ENCODE measurements at regions not wholly inside any gene's neighbourhood (a gene's known extent, or its start where the extent isn't known, plus 50 kb on each side); places are given as distances from the start of the nearest gene placed in this dataset.
"Not testable (repeated sequence)": the region's sequence is repeated elsewhere in the genome, so short reads cannot be mapped to it uniquely, and the experiment has no call there.

DNA sequence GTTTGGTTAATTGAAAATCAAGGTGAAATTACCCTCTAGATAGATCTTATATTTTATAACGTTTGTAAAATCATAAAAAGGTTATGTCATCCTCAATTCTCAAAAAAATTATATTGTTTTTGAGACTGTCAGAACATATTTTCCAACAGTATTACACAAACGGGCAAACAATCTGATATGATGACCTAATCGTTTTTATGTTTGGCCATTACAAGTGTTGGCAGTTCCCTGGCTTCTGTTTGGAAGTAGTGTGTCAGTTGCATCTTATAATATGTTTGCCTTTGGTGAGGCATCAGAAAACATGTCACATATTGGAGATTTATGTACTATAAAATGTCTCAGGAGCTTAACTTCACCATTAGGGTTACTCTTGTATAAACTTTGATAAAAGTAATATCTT is 308.1 kb upstream of the EPHA7 start:
- no peak for DNase-seq (ENCODE audit: low read depth in 4 of 4, low spot score in 3 of 4)

DNA sequence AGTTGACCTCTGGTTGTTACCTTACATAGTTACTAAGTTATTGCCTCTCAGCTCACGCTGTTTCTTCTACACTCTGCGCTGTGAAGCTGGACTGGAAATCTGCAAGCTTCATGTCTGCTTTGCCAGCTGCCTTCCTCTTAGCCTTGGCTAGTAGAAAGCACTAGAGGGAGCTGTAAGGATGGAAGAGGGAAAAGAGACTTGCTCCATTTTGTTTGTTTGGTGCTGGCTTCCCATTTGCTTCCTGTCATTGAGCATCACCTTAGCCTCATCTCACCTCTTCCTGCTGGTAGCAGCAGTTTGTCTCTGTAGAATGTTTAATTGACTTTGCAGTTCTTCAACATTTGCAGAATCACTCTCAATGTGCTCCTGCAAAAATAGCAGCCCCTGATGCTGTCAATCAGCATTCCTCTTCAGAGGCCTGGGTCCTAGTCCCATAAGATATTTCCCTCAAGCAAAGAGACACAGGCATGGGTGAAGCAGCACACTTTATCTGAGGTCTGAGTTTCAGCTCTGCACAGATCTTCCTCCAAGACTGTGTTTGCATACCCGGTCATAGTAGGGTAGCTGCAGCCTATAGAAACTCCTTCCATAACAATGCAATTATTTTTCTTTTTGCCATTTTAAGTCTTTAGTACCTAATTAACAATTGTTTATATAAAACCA is 302.2 kb upstream of the EPHA7 start:
- DNase-seq (ENCODE audit: low read depth in 4 of 4, low spot score in 3 of 4) = no peak

DNA sequence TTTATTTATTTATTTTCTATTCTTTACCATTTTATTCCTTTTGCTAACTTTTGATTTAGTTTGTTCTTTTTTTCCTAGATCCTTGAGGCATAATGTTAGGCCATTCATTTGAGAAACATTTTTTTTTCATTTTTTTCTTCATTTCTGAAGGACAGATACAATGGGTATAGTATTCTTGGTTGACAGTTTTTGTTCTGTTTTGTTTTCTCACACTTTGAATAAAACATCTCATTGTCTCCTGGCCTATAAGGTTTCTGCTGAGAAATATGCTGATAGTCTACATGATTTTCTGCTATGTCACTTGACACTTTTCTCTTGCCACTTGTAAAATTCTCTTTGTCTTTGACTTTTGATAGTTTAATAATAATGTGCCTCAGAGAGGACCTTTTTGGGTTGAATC is 294.6 kb upstream of the EPHA7 start:
- no peak for DNase-seq (ENCODE audit: low read depth in 4 of 4, low spot score in 3 of 4)

DNA sequence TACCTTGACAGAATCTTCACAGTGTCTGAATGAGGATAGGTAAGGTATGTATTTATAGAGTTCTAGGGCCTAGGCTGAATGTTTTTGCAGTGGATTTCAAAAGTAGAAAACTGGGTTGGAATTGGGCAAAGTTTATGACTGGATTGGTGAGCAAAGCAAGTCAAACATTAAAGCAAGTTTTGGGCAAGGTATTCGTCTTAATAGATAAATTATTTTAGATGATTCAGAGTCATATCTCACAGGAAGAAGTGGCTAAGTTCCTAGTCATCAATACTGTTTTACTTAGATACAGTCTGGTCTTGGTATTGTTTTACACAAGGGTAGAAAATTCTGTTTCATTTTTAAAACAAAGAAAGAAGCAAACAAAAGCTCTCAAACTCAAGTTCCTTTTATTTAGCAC is 284.1 kb upstream of the EPHA7 start:
- DNase-seq (ENCODE audit: low read depth in 4 of 4, low spot score in 3 of 4) = no peak

DNA sequence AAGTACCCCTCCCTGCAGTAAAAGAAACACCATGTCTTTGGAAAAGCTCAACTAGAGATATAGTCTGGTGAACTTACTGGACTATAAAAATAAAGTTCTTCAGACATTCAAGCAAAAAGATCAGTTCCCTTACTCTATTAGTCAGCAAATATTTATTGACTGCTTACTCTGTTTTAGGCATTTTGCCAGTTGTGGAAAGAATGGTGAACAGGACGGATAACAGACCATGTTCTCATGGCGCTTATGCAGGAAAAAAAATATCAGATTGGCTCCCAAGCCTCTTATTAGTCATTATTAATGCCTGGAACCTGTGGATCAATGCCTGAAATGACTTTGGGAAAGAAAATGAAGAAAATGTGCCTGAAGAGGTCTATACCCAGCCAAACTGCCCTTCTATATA is 282.2 kb upstream of the EPHA7 start:
- DNase-seq (ENCODE audit: low read depth in 4 of 4, low spot score in 3 of 4) = no peak

DNA sequence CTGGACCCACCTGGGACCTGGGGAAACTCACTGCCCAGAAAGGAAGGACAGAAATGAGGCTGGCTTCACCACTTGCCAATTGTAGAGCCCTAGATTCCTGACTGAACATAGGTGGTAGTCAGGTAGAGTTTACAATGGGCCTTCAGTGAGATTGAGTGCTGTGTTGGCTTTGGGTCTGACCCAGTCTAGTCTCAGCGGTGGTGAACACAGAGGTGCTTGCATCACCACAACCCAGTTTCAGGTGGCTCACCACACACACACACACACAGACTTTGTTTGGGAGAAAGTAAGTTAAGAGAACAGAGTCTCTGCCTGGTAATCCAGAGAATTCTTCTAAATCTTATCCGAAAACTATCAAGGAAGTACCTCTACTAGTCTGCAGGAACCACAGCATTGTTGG is 266.1 kb upstream of the EPHA7 start:
- DNase-seq (ENCODE audit: low read depth in 4 of 4, low spot score in 3 of 4) = no peak

DNA sequence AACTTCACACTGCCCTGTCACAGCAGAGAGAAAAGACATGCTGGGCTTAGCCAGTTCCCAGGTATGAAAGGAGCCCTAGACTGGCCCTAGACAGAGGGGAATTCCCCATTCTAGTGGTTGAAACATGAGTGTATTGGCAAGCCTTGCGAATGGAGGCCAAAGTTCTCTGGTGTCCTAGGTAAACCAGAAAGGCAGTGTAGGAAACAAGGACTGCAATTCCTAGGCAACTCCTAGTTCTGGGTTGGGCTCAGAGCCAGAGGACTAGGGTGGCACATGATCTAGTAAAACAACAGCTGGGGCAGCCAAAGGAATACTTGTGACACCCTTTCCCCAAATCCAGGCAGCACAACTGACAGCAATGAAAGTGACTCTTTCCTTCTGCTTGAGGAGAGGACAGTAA is 265.0 kb upstream of the EPHA7 start:
- DNase-seq (ENCODE audit: low read depth in 4 of 4, low spot score in 3 of 4) = no peak

DNA sequence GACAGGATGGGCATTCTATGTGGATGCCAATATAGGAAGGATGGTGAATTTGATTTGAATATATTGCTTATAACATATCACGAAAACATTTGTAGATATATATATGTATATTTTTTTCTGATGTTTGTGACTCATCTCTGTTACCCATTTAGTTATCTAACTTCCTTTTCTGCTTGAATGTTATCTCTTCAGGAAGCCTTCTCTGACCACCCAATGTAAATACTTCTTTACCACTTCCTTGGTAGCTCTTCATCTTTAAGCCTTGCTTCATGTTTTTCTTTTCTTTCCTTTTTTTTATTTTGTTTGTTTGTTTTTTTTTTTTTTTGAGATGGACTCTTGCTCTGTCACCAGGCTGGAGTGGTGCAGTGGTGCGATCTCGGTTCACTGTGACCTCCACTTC is 260.5 kb upstream of the EPHA7 start:
- DNase-seq (ENCODE audit: low read depth in 4 of 4, low spot score in 3 of 4) = no peak

DNA sequence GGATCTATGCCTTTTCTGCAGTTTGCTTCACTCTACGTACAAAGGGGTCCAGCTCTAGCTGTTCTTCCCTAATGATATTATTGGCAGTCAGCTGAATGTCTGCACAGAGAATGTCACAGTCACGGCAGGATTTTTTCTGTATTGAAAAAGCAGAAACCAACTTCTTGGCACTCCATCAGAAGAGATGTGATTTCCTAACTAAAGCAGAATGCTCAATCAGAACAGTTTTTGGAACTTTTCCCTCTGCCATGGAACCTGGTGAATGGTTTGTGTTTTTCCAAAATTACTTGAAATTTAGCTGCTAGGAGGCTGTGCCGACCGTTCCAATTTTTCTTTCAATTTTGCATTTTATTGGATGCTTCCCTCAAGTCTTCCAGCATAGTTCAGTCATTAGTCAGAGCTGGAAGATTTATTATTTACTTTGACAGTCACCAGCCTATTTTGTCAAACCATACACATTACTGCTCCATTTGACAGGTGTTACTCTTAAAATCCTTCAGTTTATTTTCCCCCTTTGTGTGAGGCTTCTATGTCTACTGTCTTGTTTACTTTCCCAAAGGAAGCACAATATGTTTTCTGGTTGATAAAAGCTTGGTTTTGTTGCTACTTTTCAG is 259.6 kb upstream of the EPHA7 start:
- no peak for DNase-seq (ENCODE audit: low read depth in 4 of 4, low spot score in 3 of 4)

DNA sequence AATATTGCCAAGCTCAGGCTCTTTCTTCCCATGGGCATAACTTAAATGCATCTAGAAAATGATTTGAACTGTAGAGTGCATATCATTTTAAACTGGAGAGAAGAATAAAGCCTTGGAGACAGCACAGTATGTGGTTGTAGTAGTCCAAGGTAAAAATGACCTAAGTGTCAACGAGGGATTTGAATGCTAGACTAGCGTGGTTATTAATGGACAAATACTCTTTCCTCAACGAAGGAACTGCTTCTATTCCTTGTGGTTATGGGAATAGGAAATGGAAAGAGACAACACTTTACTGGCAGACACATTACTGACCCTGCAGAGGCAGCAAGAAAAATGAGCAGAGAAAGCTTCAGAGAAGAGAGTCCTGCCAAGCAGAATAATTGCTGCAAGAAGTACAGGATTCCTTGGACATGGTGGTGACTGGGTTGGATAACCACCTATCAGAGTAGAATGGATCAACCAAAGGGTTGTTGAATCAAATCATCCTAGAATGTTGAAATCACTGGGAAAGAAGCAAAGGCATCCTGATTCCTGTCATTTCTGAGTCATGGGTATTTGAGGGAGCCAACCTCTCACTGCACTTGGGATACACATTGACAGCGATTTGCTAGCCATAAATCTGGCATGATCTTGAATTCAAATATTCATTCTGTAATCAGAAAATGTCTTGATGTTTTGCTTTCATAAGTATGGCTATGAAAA is 258.1 kb upstream of the EPHA7 start:
- DNase-seq (ENCODE audit: low read depth in 4 of 4, low spot score in 3 of 4) = no peak

DNA sequence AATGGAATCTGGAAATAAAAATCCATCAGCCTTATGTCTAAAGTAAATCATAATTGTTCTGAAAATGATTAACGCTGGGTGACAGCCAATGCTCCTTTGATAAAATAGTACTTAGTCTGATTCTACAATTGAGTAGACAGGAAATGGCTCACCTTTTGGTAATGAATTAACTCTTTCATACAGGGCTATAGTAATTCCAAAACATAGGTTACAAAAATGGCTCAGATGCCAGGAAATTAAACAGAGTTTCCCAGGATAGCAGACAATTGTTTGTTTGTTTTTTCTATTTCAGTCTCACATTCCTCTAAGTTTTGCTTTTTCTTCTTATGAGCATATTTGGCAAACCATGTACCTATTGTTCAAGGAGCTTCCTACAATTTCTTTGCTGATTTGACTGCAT is 257.2 kb upstream of the EPHA7 start:
- DNase-seq (ENCODE audit: low read depth in 4 of 4, low spot score in 3 of 4) = no peak

DNA sequence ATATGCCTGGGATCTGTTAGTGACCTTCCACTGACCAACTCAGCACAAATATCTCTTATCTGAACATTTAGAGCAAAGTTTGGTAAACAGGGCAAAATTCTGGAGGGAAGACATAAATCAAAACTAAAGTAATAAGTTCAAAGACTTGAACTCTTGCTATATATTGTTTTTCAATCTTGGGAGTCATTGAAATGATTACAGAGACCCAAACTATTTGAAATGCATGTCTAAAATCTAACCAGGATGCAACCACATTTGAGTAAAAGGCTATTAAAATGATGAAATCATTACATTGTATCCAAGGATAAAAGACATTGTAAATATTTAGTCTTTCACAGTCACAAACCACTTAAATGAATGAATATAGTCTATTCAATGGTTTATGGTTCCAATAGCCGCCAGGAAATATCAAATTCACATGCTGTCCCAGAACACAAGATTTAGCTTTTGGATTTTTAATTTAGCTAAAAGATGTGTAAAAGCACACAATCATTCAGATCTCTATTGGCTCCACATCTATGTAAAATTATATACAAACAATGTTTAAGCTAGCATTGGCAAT is 256.6 kb upstream of the EPHA7 start:
- DNase-seq (ENCODE audit: low read depth in 4 of 4, low spot score in 3 of 4) = no peak

DNA sequence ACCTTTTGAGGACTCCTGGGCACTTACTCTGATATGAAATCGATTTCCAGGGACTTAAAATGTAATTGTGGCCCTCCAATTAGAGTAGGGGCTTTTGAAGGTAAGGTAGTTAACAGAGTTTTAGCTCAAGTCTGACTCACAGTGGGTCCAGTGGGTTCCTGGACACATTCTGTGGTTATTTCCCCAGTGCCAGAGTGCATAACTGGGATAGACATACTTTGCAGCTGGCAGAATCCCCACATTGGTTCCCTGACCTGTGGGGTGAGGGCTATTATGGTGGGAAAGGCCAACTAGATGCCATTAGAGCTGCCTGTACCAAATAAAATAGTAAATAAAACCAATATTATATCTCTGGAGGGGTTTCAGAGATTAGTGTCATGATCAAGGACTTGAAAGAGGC is 243.8 kb upstream of the EPHA7 start:
- no peak for DNase-seq (ENCODE audit: low read depth in 4 of 4, low spot score in 3 of 4)

DNA sequence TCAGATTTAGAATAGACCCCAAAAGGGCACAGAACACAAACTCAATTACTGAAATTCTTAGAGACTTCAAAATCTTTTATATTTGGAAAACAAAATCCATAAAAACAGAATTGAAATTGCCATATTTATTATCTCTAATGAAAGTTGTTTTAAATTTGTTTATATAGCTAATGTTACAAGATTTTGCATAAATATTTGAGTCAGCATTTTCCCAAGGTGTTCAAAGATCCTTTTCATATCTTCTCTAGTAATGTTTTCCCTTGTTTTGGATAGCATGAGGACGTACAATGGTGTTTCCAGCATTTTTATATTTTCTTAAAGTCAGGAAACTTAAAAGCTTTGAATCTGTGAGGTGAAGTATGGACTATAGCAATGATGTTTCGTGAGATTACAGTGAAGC is 235.2 kb upstream of the EPHA7 start:
- no peak for DNase-seq (ENCODE audit: low read depth in 4 of 4, low spot score in 3 of 4)

DNA sequence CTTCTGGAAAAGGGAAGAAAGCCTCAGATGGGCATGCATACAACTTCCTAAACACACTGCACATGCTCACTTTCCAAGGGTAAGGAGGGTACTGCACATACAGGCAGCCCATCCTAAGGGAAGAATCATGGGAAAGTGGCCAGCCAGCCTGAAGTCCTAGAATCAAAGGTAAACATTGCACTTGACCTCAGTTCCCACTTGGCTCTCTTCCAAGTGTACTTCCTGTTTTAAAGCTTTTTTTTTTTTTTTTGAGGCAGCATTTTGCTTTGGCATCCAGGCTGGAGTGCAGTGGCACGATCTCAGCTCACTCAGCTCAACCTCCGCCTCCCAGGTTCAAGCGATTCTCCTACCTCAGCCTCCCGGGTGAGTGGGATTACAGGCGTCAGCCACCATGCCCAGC is 225.3 kb upstream of the EPHA7 start:
- DNase-seq (ENCODE audit: low read depth in 4 of 4, low spot score in 3 of 4) = no peak

DNA sequence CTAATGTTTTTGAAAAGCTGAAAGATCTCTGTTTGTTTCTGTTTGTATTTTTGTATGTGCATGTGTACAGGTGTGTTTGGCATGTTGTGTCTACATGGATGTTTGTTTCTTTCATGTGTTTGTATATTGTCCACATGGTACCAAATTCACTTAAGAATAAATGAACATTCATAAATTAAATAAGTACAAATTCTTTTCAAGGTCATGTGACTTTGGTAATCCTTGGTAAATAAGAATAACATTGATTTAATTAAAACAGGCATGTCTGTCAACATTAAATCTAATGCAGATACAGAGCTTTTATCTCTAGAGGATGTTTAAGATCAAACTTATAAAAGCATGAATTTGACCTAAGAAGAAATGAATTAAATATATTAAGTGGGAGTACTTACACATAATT is 219.8 kb upstream of the EPHA7 start:
- DNase-seq (ENCODE audit: low read depth in 4 of 4, low spot score in 3 of 4) = no peak

DNA sequence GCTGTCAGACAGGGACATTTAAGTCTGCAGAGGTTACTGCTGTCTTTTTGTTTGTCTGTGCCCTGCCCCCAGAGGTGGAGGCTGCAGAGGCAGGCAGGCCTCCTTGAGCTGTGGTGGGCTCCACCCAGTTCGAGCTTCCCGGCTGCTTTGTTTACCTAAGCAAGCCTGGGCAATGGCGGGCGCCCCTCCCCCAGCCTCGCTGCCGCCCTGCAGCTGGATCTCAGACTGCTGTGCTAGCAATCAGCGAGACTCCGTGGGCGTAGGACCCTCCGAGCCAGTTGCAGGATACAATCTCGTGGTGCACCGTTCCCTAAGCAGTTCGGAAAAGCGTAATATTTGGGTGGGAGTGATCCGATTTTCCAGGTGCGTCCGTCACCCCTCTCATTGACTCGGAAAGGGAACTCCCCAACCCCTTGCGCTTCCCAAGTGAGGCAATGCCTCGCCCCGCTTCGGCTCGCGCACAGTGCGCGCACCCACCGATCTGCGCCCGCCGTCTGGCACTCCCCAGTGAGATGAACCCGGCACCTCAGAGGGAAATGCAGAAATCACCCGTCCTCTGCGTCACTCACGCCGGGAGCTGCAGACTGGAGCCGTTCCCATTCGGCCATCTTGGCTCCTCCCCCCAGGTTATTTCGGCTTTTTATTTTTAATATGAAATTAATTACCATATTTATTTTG is 217.8 kb upstream of the EPHA7 start:
- not testable (repeated sequence) for DNase-seq (ENCODE audit: low read depth in 4 of 4, low spot score in 3 of 4)

DNA sequence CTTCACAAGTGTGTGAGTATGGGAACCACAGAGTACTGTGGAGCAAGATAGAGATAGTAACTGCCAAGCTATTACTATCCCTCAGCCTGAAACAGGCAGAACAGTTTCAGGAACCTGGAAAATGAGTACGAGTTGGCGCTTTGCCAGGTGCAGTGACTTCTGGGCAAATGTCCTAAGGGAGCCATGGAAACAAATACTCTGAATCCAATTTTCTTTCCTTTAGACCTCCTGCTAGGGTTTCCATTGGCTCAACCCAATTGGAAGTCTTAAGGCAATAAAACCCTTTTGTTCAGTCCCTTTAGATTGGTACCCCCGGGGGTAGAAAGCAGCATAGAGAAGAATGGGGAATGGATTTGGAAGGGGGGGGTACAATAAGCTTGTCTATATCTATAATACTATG is 205.0 kb upstream of the EPHA7 start:
- no peak for DNase-seq (ENCODE audit: low read depth in 4 of 4, low spot score in 3 of 4)

DNA sequence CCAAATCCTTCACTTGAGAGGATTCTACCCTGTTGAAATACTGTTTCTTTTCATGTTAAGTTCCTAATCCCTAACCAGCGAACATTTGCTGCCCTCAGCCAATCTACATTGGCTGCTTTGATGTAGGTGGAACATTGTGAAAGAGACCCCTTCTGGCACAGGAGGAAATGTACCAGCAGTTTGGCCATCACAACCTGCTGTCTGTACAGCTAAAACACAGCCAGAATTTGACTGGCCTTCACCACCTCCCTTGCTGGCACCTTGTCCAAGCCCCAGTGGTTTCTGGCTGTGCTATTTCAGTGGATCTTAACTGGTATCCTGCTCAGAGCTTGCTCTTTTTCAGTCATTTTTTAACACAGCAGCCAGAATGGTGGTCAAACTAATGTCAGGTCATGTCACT is 202.1 kb upstream of the EPHA7 start:
- no peak for DNase-seq (ENCODE audit: low read depth in 4 of 4, low spot score in 3 of 4)

DNA sequence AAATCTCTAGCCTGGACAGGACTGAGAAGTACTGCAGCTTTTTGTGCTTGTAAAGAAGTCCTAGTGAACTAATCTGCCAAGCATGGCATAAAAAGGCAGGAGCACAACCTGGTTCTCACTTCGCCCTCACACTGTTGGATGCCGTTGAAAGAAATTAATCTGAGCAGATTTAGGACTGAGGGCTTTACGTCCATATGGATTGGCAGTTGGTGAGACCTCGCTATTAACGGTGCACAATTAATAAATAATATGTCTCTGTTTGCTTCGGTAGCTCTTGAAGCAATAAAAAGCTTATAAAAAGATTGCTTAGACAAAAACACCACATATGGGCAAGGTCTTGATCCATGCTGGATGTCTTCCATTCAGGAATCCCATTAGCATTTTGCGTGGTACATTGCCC is 185.6 kb upstream of the EPHA7 start:
- DNase-seq (ENCODE audit: low read depth in 4 of 4, low spot score in 3 of 4) = no peak

DNA sequence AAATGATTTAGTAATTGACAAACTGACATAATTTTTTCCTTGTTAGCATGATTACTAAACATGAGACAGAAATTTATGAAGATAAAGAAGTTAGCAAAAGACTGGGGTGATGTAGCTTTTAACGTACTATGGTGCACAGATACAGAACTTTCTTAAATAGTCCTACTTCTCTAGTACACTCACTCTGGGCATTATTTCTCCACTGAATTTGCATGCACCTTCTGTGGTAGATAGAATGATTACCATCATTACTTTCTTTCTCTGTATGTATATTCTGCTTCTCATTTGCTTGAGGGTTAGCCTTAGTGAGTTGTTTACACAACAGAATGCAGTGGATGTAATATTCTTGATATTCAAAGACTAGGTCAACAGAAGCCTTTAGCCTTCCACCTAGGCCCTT is 173.1 kb upstream of the EPHA7 start:
- no peak for DNase-seq (ENCODE audit: low read depth in 4 of 4, low spot score in 3 of 4)

DNA sequence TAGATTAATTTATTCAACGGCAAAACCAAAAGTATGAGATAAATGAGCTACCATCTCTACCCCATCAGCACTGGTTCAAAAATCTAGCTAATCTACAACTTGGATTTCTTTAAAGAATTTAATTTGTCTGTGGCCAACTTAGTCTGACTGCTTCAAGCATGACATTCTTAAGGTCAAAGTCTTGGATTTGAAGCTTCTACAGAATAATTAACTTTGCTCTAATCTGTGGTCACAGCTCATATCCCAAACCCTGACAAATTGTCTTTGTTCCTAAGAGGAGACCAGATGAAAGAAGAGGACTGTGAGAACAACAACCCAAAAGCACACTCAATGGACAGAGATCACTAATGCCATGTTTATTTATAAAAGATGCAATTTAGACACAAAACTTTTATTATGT is 166.9 kb upstream of the EPHA7 start:
- DNase-seq (ENCODE audit: low read depth in 4 of 4, low spot score in 3 of 4) = no peak

All from left renal pelvis (tissue), 4 donors.